ENCODE measurements at regions not wholly inside any gene's neighbourhood (a gene's known extent, or its start where the extent isn't known, plus 50 kb on each side); places are given as distances from the start of the nearest gene placed in this dataset.

- Mint-ChIP-seq H3K4me1 (peaks cover 0 to 2% of the 10 kb centered on the region in 2 experiments; a peak in 2 of 4 replicates), H3K4me3 (no peak overlapping the region), H3K36me3 (ENCODE audit: insufficient read depth in 1 of 3, low read depth in 3 of 3) (no peaks in the 10 kb centered on the region), H3K9me3 (no peaks in the 10 kb centered on the region; a peak in 2 of 5 replicates), H3K27ac (no peak overlapping the region), H3K27me3 (ENCODE audit: low read depth) (peaks cover 1% of the 10 kb centered on the region; the same call in 1 of the 2 replicates)
- Histone ChIP-seq H2BK5ac (ENCODE audit: insufficient read length, low read length) (no peak overlapping the region), H3K9ac (ENCODE audit: extremely low read depth, insufficient read length, low read length) (no peak overlapping the region), H3K9me3 (ENCODE audit: control insufficient read depth, low read depth, low read length) (no peaks in the 10 kb centered on the region), H3K27me3 (ENCODE audit: insufficient read depth, low read length) (no peaks in the 10 kb centered on the region), H4K8ac (replicated peaks; ENCODE audit: insufficient read length, low read depth, low read length) (no peak overlapping the region), H2BK12ac (ENCODE audit: insufficient read length, low read depth, low read length) (no peak overlapping the region), H3K27ac (ENCODE audit: insufficient read length, low read depth, low read length) (no peak overlapping the region), H3K79me1 (ENCODE audit: insufficient read depth, low read depth, low read length, poor library complexity, severe bottlenecking) (no peaks in the 10 kb centered on the region), H3K79me2 (ENCODE audit: insufficient read depth, low read length) (no peaks in the 10 kb centered on the region), H3K4me1 (ENCODE audit: insufficient read depth, low read length) (no peaks in the 10 kb centered on the region), H3T11ph (ENCODE audit: low read length) (no peak overlapping the region), H2AFZ (ENCODE audit: low read length) (no peak overlapping the region), H4K91ac (ENCODE audit: insufficient read length, low read depth, low read length) (no peak overlapping the region), H3K4me2 (ENCODE audit: insufficient read depth, insufficient read length, low read length) (no peak overlapping the region), H3K4ac (ENCODE audit: low read depth, low read length) (no peak overlapping the region), H4K5ac (ENCODE audit: insufficient read length, low read depth, low read length) (no peak overlapping the region), H2BK20ac (ENCODE audit: low read depth, low read length, poor library complexity, severe bottlenecking) (no peak overlapping the region), H2AK5ac (ENCODE audit: insufficient read length, low read length) (no peak overlapping the region), H3K14ac (ENCODE audit: insufficient read depth, low read length) (no peak overlapping the region), H2BK120ac (ENCODE audit: low read depth, low read length, poor library complexity, severe bottlenecking) (no peak overlapping the region), H3K56ac (ENCODE audit: insufficient read length, low read depth, low read length) (no peak overlapping the region), H2BK15ac (ENCODE audit: low read depth, low read length) (no peak overlapping the region), H3K23ac (ENCODE audit: insufficient read length, low read depth, low read length) (no peak overlapping the region), H4K20me1 (ENCODE audit: control insufficient read depth, insufficient read depth, insufficient read length) (no peaks in the 10 kb centered on the region), H3K23me2 (ENCODE audit: insufficient read length, low read depth, low read length, poor library complexity, severe bottlenecking) (no peaks in the 10 kb centered on the region), H3K18ac (ENCODE audit: insufficient read length, low read depth, low read length) (no peak overlapping the region)
- TF ChIP-seq CTCF (conservative IDR thresholded peaks at IDR 0.05), result no peak
- no CpG with 5 or more reads among the region's 2 CpGs for WGBS (ENCODE audit: extremely low coverage, insufficient read length, low lambda C conversion rate)
- no peak for DNase-seq
These were observed 74.9 kb upstream of the XCR1 start for GRCh38 chr3:46102059-46102779.

Data from H9 (cell line).